GM18519 (cell line): ENCODE measurements at regions not wholly inside any gene's neighbourhood (a gene's known extent, or its start where the extent isn't known, plus 50 kb on each side); places are given as distances from the start of the nearest gene placed in this dataset.

Experiments used
- ATAC-seq: cut with Tn5 transposase; IDR thresholded peaks from one replicate; pipeline ENCODE4 v1.9.1; 2021; ENCODE audit warnings: mild to moderate bottlenecking, moderate library complexity; ENCODE audit not compliant: unreplicated experiment, low FRiP score

GRCh38 chr2:129273266-129274037, 706.0 kb upstream of the RAB6C start:
- ATAC-seq = no peak

GRCh38 chr2:129274038-129274415, 705.4 kb upstream of the RAB6C start:
- no peak for ATAC-seq

GRCh38 chr2:129274918-129275317, 704.5 kb upstream of the RAB6C start:
- no peak for ATAC-seq

GRCh38 chr2:129275706-129276105, 703.8 kb upstream of the RAB6C start:
- ATAC-seq = no peak

GRCh38 chr2:129276978-129277584, 702.4 kb upstream of the RAB6C start:
- ATAC-seq = no peak

- no peak for ATAC-seq
Measured at GRCh38 chr2:129277585-129277981, 701.9 kb upstream of the RAB6C start.

- ATAC-seq = no peak
Measured at GRCh38 chr2:129281791-129282530, 697.5 kb upstream of the RAB6C start.

- no peak for ATAC-seq
Measured at GRCh38 chr2:129285012-129285411, 694.5 kb upstream of the RAB6C start.

GRCh38 chr2:129293326-129293725, 686.1 kb upstream of the RAB6C start:
- no peak for ATAC-seq

GRCh38 chr2:129296396-129296795, 683.1 kb upstream of the RAB6C start:
- ATAC-seq = no peak

- no peak for ATAC-seq
Measured at GRCh38 chr2:129296806-129297205, 682.7 kb upstream of the RAB6C start.

GRCh38 chr2:129297430-129297829, 682.0 kb upstream of the RAB6C start:
- no peak for ATAC-seq

GRCh38 chr2:129299338-129299737, 680.1 kb upstream of the RAB6C start:
- ATAC-seq = no peak

- no peak for ATAC-seq
Measured at GRCh38 chr2:129299756-129300155, 679.7 kb upstream of the RAB6C start.

GRCh38 chr2:129300456-129300855, 679.0 kb upstream of the RAB6C start:
- no peak for ATAC-seq

GRCh38 chr2:129301431-129301913, 678.0 kb upstream of the RAB6C start:
- no peak for ATAC-seq

GRCh38 chr2:129302106-129302505, 677.4 kb upstream of the RAB6C start:
- no peak for ATAC-seq

GRCh38 chr2:129302561-129303183, 676.8 kb upstream of the RAB6C start:
- no peak for ATAC-seq

GRCh38 chr2:129314120-129314519, 665.3 kb upstream of the RAB6C start:
- no peak for ATAC-seq

- no peak for ATAC-seq
Measured at GRCh38 chr2:129318581-129319421, 660.7 kb upstream of the RAB6C start.
